ENCODE measurements at regions not wholly inside any gene's neighbourhood (a gene's known extent, or its start where the extent isn't known, plus 50 kb on each side); places are given as distances from the start of the nearest gene placed in this dataset.

DNA sequence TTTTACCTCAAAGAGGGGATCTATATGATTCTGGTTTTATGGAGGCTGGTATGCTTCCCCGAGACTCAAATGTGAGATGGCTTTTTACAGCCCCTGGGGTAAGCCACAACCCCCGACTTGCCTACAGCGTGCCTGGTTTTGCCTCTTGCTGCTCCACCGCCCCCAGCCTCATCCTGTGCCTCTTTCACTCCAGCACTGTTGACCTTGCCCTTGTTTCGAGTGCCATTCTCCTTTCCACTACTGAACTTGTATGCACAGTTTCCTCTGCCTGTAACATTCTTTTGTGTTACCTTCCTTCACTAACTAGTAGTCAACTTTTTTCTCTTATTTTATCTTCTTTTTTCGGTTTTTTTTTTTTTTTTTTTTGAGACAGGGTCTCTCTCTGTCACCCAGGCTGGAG is 219.0 kb upstream of the ZBED5 start:
- no peak for DNase-seq (ENCODE audit: low read depth)

DNA sequence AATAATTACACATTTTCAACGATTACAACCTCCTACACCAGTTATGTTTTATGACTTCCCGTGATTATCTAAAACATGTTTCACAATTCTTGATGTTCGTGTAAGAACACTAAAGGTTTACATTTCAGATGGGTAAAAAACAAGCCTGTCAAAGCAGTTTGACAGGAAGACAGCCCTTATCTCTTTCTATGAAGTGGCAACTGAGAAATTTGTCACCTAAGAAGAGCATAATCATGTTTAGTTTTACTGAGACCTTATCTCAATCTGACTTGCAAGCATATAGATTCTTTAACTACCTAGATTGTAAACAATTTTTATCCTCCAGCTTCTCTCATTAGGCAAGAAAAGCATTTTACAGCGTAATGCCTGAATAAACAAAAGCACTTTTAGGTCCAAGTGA is 218.4 kb upstream of the ZBED5 start:
- no peak for DNase-seq (ENCODE audit: low read depth)

DNA sequence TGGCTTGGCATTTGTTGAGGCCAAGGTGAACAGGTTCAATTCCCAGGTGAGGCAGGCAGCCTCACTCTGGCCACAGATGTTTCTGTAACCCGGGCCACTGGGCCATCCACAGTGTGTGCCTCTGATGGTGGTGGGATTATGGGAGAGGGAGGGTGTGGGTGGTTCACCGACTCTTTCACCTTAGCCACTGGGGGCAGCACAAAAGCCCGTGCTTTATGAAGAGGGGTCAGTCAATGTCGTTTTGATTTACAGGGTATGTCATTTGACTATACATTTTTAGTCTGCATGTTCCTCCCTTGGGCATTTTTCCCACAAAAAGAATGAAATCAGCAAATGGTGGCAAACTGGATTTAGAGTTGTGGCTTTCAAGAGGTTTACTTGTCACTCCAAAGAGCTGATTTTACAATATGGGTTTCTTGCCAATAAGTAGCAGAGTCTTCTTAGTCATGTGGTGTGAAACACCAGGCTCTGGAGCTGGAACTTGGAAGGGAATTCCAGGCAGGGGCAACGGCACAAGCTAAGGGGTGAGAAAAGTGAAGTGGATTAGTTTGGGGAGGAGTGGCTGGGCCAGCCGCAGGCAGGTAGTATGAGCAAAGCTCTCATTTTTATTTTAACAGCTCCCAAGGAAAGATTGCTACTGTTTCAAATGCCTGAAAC is 217.8 kb upstream of the ZBED5 start:
- DNase-seq (ENCODE audit: low read depth) = no peak

DNA sequence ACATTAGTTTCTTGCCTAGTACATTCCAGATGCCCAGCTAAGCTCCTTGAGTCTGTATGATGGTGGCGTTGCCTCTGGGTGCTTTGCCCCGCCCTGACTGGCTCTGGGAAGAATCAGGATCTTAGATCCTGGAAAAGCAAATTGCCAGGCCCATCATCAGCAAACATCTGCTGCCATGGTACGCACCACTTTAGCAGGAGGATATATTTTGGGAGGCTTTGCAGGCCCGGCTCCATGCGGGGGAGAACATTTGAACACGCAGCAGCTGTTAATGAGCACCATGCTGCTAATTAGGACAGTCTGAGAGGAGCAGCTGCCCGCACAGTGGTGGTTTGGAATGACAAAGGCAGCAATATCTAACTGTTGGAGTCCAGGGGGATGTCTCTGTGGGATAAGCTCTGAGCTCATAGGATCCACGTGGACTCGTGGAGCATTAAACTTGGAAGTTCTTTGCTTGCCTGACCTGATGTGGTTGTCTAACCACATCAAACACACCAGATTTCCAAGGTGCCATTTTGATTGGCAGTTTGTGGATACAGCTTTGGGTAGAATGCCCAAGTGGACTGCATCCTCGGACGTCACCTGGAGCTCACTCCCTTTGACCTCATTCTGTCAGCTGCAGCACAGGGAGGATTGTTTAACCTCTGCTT is 217.0 kb upstream of the ZBED5 start:
- no peak for DNase-seq (ENCODE audit: low read depth)

DNA sequence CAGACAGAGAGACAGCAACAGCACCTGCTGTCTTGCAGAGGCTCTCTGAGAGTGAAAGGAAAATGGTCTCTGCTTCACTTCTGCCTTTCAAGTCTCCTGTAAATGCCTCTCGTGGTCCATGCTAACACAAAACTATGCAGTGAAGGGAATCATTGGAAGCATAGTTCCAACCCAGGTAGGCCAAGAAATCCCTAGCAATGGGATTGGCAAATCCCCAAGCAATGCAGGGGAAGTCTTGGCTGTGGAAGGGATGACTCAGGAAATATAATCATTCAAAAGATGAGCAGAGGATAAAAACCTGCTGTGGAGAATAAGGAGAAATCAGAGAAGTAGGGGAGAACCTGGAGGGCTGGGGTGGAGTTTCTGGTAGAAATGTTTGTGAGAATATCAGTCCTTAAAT is 216.1 kb upstream of the ZBED5 start:
- DNase-seq (ENCODE audit: low read depth) = no peak

DNA sequence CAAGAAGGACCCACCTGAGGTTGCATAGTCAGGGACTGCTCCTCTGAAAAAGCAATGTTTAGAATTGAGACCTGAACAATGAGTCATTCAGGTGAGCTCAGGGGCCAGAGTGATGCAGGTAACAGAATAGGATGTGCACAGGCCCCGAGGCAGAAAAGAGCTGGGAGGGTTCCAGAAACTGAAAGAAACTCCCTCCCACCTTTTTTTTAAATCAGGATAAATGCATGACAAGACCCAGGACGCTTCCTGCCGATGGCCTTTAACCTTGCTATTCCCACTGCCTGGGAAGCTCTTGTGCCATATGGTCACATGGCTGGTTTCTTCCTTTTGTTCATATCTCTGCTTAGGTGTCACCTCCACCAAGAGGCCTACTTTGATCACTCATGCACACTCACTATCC is 214.2 kb upstream of the ZBED5 start:
- no peak for DNase-seq (ENCODE audit: low read depth)

DNA sequence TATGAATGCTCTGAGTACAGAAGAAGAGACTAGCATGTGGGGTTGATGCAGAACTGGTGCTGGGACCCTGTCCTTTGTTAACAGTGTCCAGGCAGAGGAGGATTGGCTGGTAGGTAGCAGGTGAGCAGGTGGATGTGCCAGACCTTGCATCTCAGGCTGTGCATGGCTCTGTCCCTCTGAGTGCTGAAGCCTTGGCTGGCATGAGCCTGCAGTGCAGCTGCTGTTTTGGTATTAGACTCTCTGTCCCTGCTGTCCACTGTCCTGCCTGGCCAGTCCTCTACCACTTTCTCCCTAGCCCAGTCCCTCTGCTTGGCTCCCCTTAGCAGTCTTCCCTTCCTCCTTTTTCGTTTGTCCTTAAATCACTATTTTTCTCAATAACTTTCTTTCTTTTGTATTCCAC is 213.6 kb upstream of the ZBED5 start:
- no peak for DNase-seq (ENCODE audit: low read depth)

DNA sequence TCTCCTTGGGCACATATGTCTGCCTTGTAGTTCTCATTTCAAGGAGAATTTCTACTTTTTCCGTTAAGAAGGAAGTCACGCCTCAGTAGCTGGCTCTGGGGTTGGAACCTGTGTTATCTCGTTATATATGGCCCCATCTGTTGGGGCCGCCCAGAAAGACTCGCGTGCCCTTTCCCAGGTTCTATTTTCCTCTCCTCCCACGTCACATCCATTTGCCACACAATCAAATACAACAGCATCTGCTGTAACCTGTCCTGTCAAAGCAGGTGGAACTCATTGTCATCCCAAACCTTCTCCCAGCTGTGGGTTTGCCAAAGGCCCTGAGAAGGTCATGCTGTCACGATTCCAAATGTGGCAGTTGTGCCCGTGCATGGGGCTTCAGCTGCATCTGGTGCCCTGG is 213.1 kb upstream of the ZBED5 start:
- no peak for DNase-seq (ENCODE audit: low read depth)

DNA sequence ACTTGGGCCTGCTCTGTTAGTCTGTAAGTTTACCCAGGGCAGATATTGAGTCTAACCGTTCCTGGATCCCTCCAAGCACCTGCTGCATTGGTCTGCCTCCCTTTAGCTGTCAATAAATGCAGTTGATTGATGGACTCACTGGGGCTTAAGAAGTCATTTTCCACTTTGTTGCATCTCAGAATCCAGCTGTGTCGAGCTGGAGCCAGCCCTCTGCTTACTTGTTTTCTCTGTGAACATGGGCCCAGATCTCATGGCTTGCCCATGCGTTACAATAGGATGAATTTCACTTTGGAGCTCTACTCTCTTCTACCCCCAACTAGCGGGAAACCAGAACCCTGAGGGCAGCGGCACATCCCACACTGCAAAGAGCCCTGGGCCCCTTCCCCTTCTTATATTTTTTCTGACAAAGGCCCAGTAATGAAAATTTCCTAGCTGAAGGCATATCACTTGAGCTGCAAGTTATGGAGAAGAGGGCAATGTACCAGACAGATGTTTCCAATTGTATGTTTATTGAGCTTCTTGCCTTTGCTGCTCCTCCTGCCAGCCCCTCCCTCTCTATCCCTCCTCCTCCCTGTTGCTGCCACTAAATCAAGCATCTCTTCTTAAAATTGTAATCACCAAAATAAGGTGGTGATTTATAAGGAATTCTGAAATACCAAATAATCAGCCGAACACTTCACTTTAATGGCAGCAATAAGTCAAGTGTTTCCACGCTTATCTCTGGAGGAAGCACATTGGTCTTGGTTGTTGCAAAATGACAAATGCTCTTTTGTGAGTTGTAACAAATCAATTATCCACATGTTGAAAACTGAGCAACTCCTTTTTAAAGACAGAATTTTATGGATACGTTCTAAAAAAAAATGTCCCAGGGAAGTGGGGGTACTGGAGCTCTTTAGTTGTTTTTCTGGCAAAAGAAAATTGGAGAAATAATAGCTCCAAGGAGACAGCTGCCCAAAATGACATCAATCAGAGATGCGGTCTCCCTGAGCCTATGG is 212.3 kb upstream of the ZBED5 start:
- no peak for DNase-seq (ENCODE audit: low read depth)

DNA sequence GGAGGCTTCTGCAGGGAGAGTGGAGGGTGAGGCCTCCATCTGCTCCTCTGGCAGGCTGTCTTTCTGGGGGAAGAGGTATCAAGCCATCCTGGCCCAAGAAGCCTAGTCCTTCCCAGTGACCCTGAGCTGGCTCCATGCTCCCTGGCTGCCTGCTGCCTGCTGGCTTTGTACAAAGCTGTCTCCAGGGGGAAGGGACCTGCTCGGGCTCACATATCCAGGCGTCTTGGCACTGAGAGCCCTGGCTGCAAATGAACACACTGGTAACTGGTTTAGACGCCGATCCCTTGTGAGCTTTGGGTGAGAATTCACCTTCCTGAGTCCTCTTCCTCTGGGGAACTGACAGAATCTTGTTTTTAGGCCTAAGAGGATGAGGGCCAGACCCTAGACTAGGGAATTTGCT is 210.3 kb upstream of the ZBED5 start:
- no peak for DNase-seq (ENCODE audit: low read depth)

DNA sequence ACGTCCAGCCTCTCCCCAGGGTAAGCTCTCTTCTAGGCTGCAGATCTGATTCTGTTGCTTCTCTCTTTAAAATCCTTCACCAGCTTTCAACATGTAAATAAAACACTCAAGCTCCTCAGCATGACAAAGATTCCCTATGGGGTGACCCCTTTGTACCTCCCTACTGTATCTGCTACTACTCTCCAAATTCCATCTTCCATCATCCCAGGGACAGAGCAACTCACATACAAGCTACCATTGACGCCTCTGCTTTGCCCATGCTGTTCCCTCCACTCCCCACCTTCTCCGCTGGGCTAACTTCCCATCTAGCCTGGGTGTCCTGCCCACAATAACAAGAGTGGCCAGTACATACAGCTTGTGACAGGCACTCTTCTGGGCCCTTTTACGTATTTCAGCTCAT is 207.5 kb upstream of the ZBED5 start:
- DNase-seq (ENCODE audit: low read depth) = no peak

DNA sequence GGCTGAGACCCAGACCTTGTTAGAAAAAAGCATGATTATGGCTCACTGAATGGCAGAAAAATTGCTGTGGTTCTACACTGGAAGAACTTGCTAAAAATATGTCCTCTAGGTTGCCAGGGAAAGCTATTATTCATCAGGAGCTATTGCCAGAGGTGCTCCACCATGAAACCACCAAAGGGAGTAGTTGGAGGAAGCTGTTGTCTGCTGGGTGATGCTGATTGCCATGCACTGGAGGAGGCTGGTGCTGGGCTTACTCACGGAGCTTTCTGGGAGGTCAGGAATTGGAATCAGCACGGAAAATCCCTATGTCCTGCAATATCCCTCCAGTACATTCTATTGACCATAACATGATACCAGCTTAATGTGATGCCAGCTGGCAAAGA is 199.6 kb upstream of the ZBED5 start:
- no peak for DNase-seq (ENCODE audit: low read depth)

DNA sequence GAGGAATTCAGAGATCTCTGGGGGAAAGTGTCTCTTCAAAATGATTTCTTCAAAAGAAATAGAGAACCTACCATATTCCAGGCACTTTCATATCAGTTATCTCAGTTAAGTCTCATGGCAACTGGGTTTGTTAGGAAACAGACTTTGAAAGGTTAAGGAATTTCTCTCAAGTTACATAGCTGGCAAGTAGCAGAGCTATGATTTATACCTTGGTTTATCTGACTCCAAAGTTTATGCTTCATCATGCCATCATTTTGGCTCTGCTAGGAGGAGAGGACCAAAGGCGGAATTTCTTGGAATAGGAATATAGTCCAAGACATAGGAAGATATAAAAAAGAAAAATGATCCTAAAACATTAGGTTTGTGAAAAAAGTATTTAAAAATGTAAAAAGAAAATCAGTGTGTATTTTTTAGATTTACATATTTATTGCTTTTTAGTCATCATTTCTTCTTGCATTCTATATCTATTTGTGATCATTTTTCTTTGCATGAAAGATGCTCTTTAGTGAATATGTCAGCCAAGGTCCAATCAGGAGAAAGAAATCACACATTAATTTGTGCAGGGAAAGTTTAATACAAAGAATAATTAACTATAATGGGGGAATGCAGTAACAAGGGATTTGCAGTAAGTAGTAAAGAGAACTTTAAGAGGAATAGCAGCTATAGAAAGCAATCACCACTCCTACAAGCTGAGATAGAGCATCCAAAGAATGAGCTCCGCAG is 199.1 kb upstream of the ZBED5 start:
- DNase-seq (ENCODE audit: low read depth) = no peak

DNA sequence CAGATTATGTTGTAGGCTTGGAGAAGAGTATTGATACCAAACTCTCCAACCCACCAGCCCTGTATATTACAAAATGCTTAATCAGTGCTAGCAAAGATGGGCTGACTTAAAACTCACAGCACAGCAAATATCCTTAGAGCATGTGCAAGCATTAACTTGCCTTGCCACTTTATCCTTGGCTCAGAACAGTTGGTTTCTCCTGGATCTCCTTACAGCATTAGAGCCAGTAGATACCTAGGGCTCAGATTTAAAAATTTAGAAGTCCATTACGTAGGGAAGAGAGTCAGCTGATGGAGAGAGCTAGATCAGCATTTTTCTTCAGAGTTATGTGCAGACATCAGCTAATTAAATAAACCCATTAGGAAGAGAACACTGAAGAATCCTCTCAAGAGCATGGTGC is 198.5 kb upstream of the ZBED5 start:
- DNase-seq (ENCODE audit: low read depth) = no peak

DNA sequence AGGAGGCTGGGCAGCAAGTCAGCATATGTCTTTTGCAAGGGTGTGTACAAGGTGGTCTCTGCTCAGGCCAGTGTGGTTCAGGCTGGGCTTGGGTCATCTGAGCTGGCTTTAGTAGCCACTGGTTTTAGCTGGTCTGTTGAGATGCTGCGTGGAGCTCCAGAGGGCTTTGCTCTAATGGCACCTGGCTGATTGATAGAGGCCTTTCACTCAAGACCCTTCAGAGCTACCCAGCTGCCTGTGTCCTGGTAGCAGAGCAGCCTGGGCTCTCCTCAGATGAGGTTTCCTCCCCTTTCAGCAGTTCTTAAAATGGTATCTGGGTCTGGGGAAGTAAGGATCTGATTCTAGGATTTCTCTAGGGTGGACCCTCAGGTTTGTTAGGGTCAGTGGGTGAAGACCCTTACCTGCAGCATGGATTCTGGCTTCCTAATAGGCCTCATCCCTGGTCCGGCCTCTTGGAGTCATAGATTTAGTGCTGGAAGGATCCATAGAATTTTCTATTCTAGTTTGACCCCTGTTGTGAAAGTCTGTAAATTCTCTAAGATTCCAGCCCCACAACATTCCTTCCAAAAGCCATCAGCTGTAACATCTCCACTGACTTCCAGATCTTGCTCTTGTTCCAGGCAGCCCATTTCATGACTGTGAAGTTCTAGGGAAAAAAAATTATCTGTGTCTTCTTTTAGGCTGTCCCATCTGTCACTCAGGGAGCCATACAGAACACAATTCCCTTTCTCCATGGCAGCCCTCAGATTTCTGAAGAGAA is 190.2 kb upstream of the ZBED5 start:
- DNase-seq (ENCODE audit: low read depth) = no peak

DNA sequence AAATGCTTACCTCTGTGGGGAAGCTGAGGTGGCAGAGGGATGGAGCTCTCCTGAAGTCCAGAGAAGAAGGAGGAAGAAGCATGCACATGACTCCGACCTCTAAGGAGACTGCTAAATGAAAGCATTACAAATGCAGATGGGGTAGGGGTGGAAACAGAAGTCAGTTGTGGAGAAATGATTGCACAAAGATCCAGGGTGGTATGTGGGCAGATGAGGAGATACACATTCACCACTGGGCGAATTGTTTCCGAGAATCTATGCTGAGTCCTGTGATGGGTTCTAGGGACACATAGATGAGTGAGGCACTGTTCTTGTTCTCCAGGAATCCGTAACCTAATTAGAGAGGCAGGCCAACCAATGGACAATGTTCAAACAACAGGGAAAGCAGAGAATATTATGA is 188.9 kb upstream of the ZBED5 start:
- DNase-seq (ENCODE audit: low read depth) = no peak

DNA sequence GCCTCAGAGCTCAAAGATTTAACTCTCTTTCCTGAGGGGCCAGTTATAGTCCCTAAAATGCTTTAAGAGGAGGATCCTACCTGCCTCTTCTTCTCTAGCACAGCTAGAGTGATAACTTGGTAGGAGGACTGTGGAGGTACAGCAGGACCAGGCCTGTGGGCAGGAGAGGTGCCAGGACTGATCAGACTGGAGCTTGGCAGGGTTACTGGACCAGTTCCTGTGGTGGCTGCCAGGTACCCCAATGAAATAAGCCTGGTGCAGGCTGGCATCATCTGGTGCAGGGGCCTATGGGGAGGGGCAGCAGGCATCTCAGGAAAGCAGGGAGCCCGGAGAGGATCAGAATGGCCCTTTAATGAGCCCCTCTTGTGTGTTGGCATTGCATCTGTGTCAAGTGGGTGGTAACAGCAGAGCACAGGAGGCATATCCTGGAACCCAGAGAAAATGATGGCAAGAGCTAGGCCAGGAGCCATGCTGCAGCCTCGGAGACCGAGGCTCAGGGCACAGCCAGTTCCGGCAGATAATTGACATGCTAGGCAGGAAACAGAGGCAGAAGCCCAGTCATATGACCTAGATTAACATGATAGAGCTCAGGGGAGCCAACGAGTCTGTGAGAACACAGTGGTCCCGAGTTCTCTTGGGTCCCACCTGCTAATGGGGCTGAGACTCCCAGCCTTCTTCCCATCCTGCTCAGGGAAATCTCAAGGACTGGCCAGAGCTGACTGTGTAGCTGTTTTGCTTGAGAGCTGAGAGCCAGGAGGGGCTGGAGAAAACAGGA is 187.5 kb upstream of the ZBED5 start:
- no peak for DNase-seq (ENCODE audit: low read depth)

DNA sequence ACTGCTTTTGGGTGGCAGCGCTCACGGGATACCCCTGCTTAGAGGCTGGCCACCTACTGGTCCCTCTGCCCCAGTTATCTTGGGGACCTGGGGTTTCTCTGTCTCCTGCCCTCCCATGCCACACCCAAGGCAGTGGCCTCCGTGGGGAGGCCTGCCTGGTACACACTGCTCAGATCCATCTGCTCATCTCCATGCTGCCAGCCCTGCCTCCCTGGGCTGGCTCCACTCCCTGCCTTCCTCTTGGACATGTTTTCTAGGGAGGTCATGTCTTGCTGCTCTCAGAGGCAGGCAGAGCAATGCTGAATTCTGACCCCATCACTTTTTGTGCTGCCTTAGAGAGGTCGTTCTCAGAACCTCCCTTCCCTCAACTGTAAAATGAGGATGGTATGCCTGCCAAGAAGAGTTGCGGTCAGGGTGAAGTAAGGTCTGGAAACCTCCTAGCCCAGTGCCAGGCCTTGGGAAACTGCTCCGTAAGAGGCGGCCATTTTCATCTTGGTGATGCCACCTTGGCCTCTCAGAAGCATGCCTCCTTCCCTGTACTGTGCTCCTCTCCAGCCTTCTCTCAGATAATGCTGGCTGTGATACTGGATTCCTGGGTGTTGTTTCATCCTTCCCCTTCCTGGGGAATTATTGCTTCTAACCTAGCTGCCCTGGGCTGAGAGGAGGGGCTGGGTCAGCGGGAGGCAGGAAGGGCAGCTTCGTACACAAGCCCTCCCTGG is 186.4 kb upstream of the ZBED5 start:
- no peak for DNase-seq (ENCODE audit: low read depth)

DNA sequence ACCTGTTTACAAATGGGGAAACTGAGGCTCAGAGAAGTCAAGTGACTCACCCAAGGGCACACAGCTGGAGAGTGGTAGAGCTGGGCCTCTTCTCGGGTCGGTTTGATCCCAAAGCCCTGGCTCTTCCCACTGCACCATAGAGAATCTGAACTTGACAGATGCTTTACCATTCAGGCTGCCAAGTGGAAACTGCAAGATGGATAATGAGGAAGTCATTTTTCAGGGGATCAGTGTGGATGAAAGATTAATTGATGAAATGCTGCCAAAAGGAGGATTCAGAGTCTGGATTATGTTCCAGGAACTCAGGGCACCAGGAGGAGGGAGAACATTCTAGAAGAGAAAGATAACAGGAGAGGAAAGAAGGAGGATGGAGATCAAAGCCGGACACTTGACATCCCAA is 185.9 kb upstream of the ZBED5 start:
- no peak for DNase-seq (ENCODE audit: low read depth)
